Panc1 (cell line): ENCODE measurements at regions not wholly inside any gene's neighbourhood (a gene's known extent, or its start where the extent isn't known, plus 50 kb on each side); places are given as distances from the start of the nearest gene placed in this dataset.
"Not testable (repeated sequence)": the region's sequence is repeated elsewhere in the genome, so short reads cannot be mapped to it uniquely, and the experiment has no call there.

ENCODE experiments used
- CTCF ChIP-seq: fragments of 450-650 bp; IDR thresholded peaks from 2 replicates; pipeline ENCODE4 v1.5.1; 2017; ENCODE audit warnings: mild to moderate bottlenecking
- POLR2AphosphoS5 ChIP-seq: IDR thresholded peaks from 2 replicates; pipeline ENCODE4 v1.6.1; 2012; ENCODE audit warnings: mild to moderate bottlenecking, low read depth, low read length, moderate library complexity
- TF ChIP-seq, protein P1 (sequence below), 2 experiments: IDR thresholded peaks; 2 replicates each; pipeline ENCODE4 v1.6.1; 2011 to 2012; ENCODE audit warnings: low read depth in 2 of 2, control low read depth in 1 of 2, low read length in 1 of 2, mild to moderate bottlenecking in 1 of 2, moderate library complexity in 1 of 2; ENCODE audit not compliant: insufficient read depth in 1 of 2

- TF ChIP-seq CTCF, POLR2AphosphoS5: not testable (repeated sequence)
- TF ChIP-seq, protein P1, sequence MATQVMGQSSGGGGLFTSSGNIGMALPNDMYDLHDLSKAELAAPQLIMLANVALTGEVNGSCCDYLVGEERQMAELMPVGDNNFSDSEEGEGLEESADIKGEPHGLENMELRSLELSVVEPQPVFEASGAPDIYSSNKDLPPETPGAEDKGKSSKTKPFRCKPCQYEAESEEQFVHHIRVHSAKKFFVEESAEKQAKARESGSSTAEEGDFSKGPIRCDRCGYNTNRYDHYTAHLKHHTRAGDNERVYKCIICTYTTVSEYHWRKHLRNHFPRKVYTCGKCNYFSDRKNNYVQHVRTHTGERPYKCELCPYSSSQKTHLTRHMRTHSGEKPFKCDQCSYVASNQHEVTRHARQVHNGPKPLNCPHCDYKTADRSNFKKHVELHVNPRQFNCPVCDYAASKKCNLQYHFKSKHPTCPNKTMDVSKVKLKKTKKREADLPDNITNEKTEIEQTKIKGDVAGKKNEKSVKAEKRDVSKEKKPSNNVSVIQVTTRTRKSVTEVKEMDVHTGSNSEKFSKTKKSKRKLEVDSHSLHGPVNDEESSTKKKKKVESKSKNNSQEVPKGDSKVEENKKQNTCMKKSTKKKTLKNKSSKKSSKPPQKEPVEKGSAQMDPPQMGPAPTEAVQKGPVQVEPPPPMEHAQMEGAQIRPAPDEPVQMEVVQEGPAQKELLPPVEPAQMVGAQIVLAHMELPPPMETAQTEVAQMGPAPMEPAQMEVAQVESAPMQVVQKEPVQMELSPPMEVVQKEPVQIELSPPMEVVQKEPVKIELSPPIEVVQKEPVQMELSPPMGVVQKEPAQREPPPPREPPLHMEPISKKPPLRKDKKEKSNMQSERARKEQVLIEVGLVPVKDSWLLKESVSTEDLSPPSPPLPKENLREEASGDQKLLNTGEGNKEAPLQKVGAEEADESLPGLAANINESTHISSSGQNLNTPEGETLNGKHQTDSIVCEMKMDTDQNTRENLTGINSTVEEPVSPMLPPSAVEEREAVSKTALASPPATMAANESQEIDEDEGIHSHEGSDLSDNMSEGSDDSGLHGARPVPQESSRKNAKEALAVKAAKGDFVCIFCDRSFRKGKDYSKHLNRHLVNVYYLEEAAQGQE (IDR thresholded peaks at IDR 0.05; ENCODE audit: insufficient read depth in 1 of 2, low read depth in 2 of 2, low read length in 1 of 2), result not testable (repeated sequence)
These were observed 2876.3 kb downstream of the RPIA start for GRCh38 chr2:91567546-91568335.
